Neural cell (in vitro differentiated cells): ENCODE measurements at regions not wholly inside any gene's neighbourhood (a gene's known extent, or its start where the extent isn't known, plus 50 kb on each side); places are given as distances from the start of the nearest gene placed in this dataset.

Experiments
- H2AFZ ChIP-seq: fragments of 200-600, 300-800 bp; sonication (generic), shearing (Covaris generic); 2 replicates; pipeline ENCODE4 v1.6.0; 2014; ENCODE audit warnings: low read depth, mild to moderate bottlenecking, antibody characterized with exemption, low read length, moderate library complexity
- H3F3A ChIP-seq: fragments of 200-600 bp; shearing (Covaris generic); 2 replicates; pipeline ENCODE4 v1.6.1; 2016; ENCODE audit warnings: mild to moderate bottlenecking, moderate library complexity, mixed read lengths, antibody characterized with exemption, low read length; ENCODE audit not compliant: insufficient read depth, poor library complexity, severe bottlenecking
- H3K27ac ChIP-seq: fragments of 200-600, 300-800 bp; sonication (generic), shearing (Covaris generic); 2 replicates; pipeline ENCODE4 v1.5.1; 2014; ENCODE audit warnings: mild to moderate bottlenecking, low read length, moderate library complexity
- H3K27me3 ChIP-seq: fragments of 300-800, 200-600 bp; sonication (generic), shearing (Covaris generic); 2 replicates; pipeline ENCODE4 v1.6.0; 2014; ENCODE audit warnings: mild to moderate bottlenecking, low read depth, low read length, moderate library complexity; ENCODE audit not compliant: insufficient read depth
- H3K36me3 ChIP-seq: fragments of 300-800, 200-600 bp; sonication (generic), shearing (Covaris generic); 2 replicates; pipeline ENCODE4 v1.5.1; 2014; ENCODE audit warnings: mild to moderate bottlenecking, antibody characterized with exemption, low read length, moderate library complexity; ENCODE audit not compliant: insufficient read depth
- H3K4me2 ChIP-seq: fragments of 300-800, 200-600 bp; sonication (generic), shearing (Covaris generic); 2 replicates; pipeline ENCODE4 v1.6.0; 2014; ENCODE audit warnings: mild to moderate bottlenecking, low read length
- H3K4me3 ChIP-seq: fragments of 300-800, 200-600 bp; sonication (generic), shearing (Covaris generic); 2 replicates; pipeline ENCODE4 v1.5.1; 2014; ENCODE audit warnings: mild to moderate bottlenecking, low read length, moderate library complexity
- H3K79me2 ChIP-seq: fragments of 200-600 bp; shearing (Covaris generic); replicated peaks from 2 replicates; pipeline ENCODE4 v1.6.0; 2014; ENCODE audit warnings: mild to moderate bottlenecking, low read length, moderate library complexity; ENCODE audit not compliant: insufficient read depth
- H3K9ac ChIP-seq: fragments of 300-800, 200-600 bp; sonication (generic), shearing (Covaris generic); 2 replicates; pipeline ENCODE4 v1.6.1; 2016; ENCODE audit warnings: mild to moderate bottlenecking, low read length, mixed read lengths
- H3K9me2 ChIP-seq: fragments of 200-600 bp; shearing (Covaris generic); 2 replicates; pipeline ENCODE4 v1.6.1; 2016; ENCODE audit warnings: mild to moderate bottlenecking, low read length, mixed read lengths; ENCODE audit not compliant: insufficient read depth
- H3K9me3 ChIP-seq: fragments of 200-600, 300-800 bp; sonication (generic), shearing (Covaris generic); 2 replicates; pipeline ENCODE4 v1.6.1; 2016; ENCODE audit warnings: mild to moderate bottlenecking, mixed run types, low read length, moderate library complexity, mixed read lengths
- H4K20me1 ChIP-seq: fragments of 200-600 bp; shearing (Covaris generic); 2 replicates; pipeline ENCODE4 v1.6.1; 2016; ENCODE audit warnings: mild to moderate bottlenecking, mixed run types; ENCODE audit not compliant: insufficient read depth
- EP300 ChIP-seq: fragments of 450-650 bp; conservative IDR thresholded peaks from 2 replicates; pipeline ENCODE4 v1.6.1; 2014; ENCODE audit warnings: antibody characterized with exemption, mild to moderate bottlenecking, moderate library complexity; ENCODE audit not compliant: poor library complexity, severe bottlenecking
- EZH2 ChIP-seq: fragments of 200-600, 300-800 bp; shearing (Covaris generic), sonication (generic); IDR thresholded peaks from 2 replicates; pipeline ENCODE4 v1.6.1; 2014; ENCODE audit warnings: antibody characterized with exemption, low read length, borderline replicate concordance, mild to moderate bottlenecking; ENCODE audit not compliant: insufficient read depth, poor library complexity, severe bottlenecking
- MXI1 ChIP-seq: fragments of 450-650 bp; conservative IDR thresholded peaks from 2 replicates; pipeline ENCODE4 v1.6.1; 2014; ENCODE audit warnings: antibody characterized with exemption, mild to moderate bottlenecking; ENCODE audit not compliant: poor library complexity, severe bottlenecking
- POLR2AphosphoS5 ChIP-seq: IDR thresholded peaks from 2 replicates; pipeline ENCODE4 v1.6.1; 2012
- RAD21 ChIP-seq: fragments of 450-650 bp; conservative IDR thresholded peaks from 2 replicates; pipeline ENCODE4 v1.6.1; 2014; ENCODE audit warnings: antibody characterized with exemption, mild to moderate bottlenecking, moderate library complexity
- SMC3 ChIP-seq: fragments of 450-650 bp; conservative IDR thresholded peaks from 2 replicates; pipeline ENCODE4 v1.6.1; 2014; ENCODE audit warnings: antibody characterized with exemption, mild to moderate bottlenecking, moderate library complexity; ENCODE audit not compliant: poor library complexity
- TAF1 ChIP-seq: IDR thresholded peaks from 2 replicates; pipeline ENCODE4 v1.6.1; 2012; ENCODE audit warnings: low read depth
- TF ChIP-seq, protein P1 (sequence below): IDR thresholded peaks from 2 replicates; pipeline ENCODE4 v1.6.1; 2012; ENCODE audit warnings: borderline replicate concordance
- TF ChIP-seq, protein P2 (sequence below): fragments of 450-650 bp; IDR thresholded peaks from 2 replicates; pipeline ENCODE4 v1.5.1; 2014; ENCODE audit warnings: antibody characterized with exemption, mild to moderate bottlenecking, moderate library complexity; ENCODE audit not compliant: poor library complexity, severe bottlenecking

DNA sequence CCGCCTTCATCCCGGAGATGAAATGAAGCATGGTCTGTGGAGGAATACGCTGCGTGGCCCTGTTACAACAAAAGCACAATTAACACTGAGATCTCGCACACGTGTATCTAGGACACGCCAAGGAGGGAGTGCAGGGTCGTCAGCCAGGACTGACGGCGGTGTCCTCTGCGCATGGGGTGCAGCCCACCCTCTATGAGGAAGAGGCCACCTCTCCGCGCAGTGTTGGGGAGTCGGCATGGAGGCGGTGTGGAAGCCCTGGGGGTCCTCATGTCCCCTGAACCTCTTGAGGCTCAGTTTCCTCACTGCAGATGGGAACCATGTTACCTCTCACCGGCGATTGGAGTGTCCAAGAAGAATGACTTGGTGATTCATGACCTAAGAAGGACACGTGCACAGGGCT, 86.0 kb upstream of the ZNF236 start:
- H3K4me2 ChIP-seq, result no peak overlapping the region
- H2AFZ ChIP-seq, result no peak overlapping the region
- H3K36me3 ChIP-seq, result no peaks in the 10 kb centered on the region
- no peaks in the 10 kb centered on the region for H4K20me1 ChIP-seq
- no peaks in the 10 kb centered on the region for H3K79me2 ChIP-seq
- H3K27me3 ChIP-seq, result no peaks in the 10 kb centered on the region
- H3K9ac ChIP-seq, result no peak overlapping the region
- no peak overlapping the region for H3K4me3 ChIP-seq
- no peaks in the 10 kb centered on the region for H3F3A ChIP-seq
- no peak overlapping the region for H3K27ac ChIP-seq
- H3K9me2 ChIP-seq, result no peaks in the 10 kb centered on the region
- TF ChIP-seq EZH2 (no peak), SMC3 (no peak), MXI1 (no peak), RAD21 (no peak), TAF1 (no peak), POLR2AphosphoS5 (no peak)
- TF ChIP-seq, protein P1, sequence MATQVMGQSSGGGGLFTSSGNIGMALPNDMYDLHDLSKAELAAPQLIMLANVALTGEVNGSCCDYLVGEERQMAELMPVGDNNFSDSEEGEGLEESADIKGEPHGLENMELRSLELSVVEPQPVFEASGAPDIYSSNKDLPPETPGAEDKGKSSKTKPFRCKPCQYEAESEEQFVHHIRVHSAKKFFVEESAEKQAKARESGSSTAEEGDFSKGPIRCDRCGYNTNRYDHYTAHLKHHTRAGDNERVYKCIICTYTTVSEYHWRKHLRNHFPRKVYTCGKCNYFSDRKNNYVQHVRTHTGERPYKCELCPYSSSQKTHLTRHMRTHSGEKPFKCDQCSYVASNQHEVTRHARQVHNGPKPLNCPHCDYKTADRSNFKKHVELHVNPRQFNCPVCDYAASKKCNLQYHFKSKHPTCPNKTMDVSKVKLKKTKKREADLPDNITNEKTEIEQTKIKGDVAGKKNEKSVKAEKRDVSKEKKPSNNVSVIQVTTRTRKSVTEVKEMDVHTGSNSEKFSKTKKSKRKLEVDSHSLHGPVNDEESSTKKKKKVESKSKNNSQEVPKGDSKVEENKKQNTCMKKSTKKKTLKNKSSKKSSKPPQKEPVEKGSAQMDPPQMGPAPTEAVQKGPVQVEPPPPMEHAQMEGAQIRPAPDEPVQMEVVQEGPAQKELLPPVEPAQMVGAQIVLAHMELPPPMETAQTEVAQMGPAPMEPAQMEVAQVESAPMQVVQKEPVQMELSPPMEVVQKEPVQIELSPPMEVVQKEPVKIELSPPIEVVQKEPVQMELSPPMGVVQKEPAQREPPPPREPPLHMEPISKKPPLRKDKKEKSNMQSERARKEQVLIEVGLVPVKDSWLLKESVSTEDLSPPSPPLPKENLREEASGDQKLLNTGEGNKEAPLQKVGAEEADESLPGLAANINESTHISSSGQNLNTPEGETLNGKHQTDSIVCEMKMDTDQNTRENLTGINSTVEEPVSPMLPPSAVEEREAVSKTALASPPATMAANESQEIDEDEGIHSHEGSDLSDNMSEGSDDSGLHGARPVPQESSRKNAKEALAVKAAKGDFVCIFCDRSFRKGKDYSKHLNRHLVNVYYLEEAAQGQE, result no peak
- TF ChIP-seq, protein P2, sequence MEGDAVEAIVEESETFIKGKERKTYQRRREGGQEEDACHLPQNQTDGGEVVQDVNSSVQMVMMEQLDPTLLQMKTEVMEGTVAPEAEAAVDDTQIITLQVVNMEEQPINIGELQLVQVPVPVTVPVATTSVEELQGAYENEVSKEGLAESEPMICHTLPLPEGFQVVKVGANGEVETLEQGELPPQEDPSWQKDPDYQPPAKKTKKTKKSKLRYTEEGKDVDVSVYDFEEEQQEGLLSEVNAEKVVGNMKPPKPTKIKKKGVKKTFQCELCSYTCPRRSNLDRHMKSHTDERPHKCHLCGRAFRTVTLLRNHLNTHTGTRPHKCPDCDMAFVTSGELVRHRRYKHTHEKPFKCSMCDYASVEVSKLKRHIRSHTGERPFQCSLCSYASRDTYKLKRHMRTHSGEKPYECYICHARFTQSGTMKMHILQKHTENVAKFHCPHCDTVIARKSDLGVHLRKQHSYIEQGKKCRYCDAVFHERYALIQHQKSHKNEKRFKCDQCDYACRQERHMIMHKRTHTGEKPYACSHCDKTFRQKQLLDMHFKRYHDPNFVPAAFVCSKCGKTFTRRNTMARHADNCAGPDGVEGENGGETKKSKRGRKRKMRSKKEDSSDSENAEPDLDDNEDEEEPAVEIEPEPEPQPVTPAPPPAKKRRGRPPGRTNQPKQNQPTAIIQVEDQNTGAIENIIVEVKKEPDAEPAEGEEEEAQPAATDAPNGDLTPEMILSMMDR, result no peak
- no peaks in the 10 kb centered on the region for H3K9me3 ChIP-seq

DNA sequence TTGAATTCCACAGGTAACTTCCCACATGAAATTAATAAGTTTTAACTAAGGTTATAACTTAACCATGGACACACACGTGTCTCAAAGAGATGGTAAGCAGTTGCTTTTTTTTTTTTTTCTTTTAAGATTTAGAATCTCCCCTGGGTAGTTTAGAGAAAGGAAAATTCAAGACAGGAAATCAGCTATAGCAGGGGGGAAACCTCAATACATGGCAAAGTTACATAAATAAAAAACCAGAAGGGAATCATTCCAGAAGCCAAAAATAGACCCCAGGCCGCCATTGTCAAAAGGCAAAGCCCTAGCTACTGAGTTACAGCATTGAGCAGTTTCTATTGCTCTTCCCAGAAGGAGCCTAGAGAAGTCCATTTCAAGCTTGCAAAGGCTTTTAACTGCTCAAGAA, 91.5 kb upstream of the ZNF236 start:
- Histone ChIP-seq H3K79me2 (no peaks in the 10 kb centered on the region), H3K4me2 (no peak overlapping the region), H2AFZ (no peak overlapping the region), H3K9me3 (peaks cover 4% of the 10 kb centered on the region), H3K9me2 (no peaks in the 10 kb centered on the region), H3F3A (no peaks in the 10 kb centered on the region), H3K4me3 (no peak overlapping the region), H3K27me3 (no peaks in the 10 kb centered on the region), H3K36me3 (no peaks in the 10 kb centered on the region), H3K27ac (no peak overlapping the region), H3K9ac (no peak overlapping the region), H4K20me1 (no peaks in the 10 kb centered on the region)
- TF ChIP-seq, protein P1, result no peak
- TF ChIP-seq EP300 (no peak), EZH2 (no peak), MXI1 (no peak), POLR2AphosphoS5 (no peak), TAF1 (no peak), SMC3 (no peak), RAD21 (no peak)
- TF ChIP-seq, protein P2, result no peak
